Adrenal gland (tissue), 9 donors: ENCODE measurements at regions not wholly inside any gene's neighbourhood (a gene's known extent, or its start where the extent isn't known, plus 50 kb on each side); places are given as distances from the start of the nearest gene placed in this dataset.

Experiments
- DNase-seq, 7 donors: peaks; one replicate each; pipeline ENCODE4 v3.0.0-alpha.2; 2019 to 2020
- H3K27ac ChIP-seq, 5 donors: fragments of 200-600 bp; sonication (generic) in 4 of 5; 1 replicate in 3 of 5; 2 replicates in 2 of 5; pipeline versions ENCODE4 v1.5.1 to v1.8.0; 2016 to 2020; ENCODE audit warnings: mild to moderate bottlenecking in 1 of 5
- H3K27me3 ChIP-seq: fragments of 200-600 bp; 2 replicates; pipeline ENCODE4 v1.8.0; 2021
- H3K36me3 ChIP-seq, 2 donors: fragments of 200-600 bp; replicated peaks in 1 of 2; 1 replicate in 1 of 2; 2 replicates in 1 of 2; pipeline versions ENCODE4 v1.5.1 to v1.8.0; 2018 to 2022
- H3K4me1 ChIP-seq, 2 donors: fragments of 200-600 bp; replicated peaks in 1 of 2; 1 replicate in 1 of 2; 2 replicates in 1 of 2; pipeline versions ENCODE4 v1.5.1 to v1.8.0; 2018 to 2021
- H3K4me3 ChIP-seq, 4 donors: fragments of 200-600 bp; sonication (generic) in 3 of 4; one replicate each; pipeline ENCODE4 v1.5.1; 2016 to 2018
- H3K9me3 ChIP-seq, 3 donors: fragments of 200-600 bp; sonication (generic) in 1 of 3; replicated peaks in 1 of 3; 1 replicate in 2 of 3; 2 replicates in 1 of 3; pipeline versions ENCODE4 v1.5.1 to v1.8.0; 2016 to 2021
- CTCF ChIP-seq, 6 experiments: fragments of 450-650 bp in 4 of 6; fragments of 200-600 bp in 2 of 6; sonication (generic) in 1 of 6; IDR thresholded peaks; 1 replicate in 5 of 6; 2 replicates in 1 of 6; pipeline versions ENCODE4 v1.5.1 to v1.8.0; 2016 to 2021; ENCODE audit warnings: antibody characterized with exemption in 6 of 6, mild to moderate bottlenecking in 2 of 6, moderate library complexity in 1 of 6
- POLR2A ChIP-seq, 2 donors: fragments of 450-650 bp; IDR thresholded peaks; one replicate each; pipeline ENCODE4 v1.6.1; 2017; ENCODE audit warnings: antibody characterized with exemption in 2 of 2, mild to moderate bottlenecking in 2 of 2, moderate library complexity in 1 of 2
- WGBS, 4 donors: extraction: QIAGEN DNeasy Blood & Tissue Kit in 2 of 4; methylation state at CpG; one replicate each; pipeline versions ENCODE4 v1.1.5 to v1.1.7; 2013 to 2017; 5-methylcytosine and 5-hydroxymethylcytosine counted together
- intact Hi-C, 2 donors: fragments of 100-400 bp; cut with DNase I; formaldehyde crosslinking; loops; one replicate each; pipeline versions ENCODE4 v1.14.1 to v1.15.0; 2022 to 2023
- donor health status: healthy with polysubstance abuse.
- donor health status: Bipolar disorder and iron deficiency.
- donor health status: DM: yes; HTN: yes; CAD: no.
- donor health status: DM: no; HTN: no; CAD: no.
- donor health status: DM: no; HTN: no; CAD: no.

- Histone ChIP-seq H3K27ac (no peak overlapping the region), H3K27me3 (no peaks in the 10 kb centered on the region), H3K9me3 (peaks cover 0 to 4% (median 0%) of the 10 kb centered on the region in 3 donors), H3K4me3 (no peak overlapping the region), H3K36me3 (no peaks in the 10 kb centered on the region), H3K4me1 (no peaks in the 10 kb centered on the region)
- no peak for DNase-seq
- intact Hi-C loops, result no loop called here
- TF ChIP-seq CTCF (IDR thresholded peaks at IDR 0.05) (no peak), POLR2A (IDR thresholded peaks at IDR 0.05) (no peak)
These were observed 828.4 kb upstream of the ATXN8OS start for GRCh38 chr13:69279213-69279612.

GRCh38 chr13:69274231-69274630 lies 833.4 kb upstream of the ATXN8OS start:
- Histone ChIP-seq H3K27ac (no peak overlapping the region), H3K4me1 (no peaks in the 10 kb centered on the region), H3K27me3 (no peaks in the 10 kb centered on the region), H3K4me3 (no peak overlapping the region), H3K9me3 (peaks cover 0 to 3% (median 0%) of the 10 kb centered on the region in 3 donors), H3K36me3 (no peaks in the 10 kb centered on the region)
- DNase-seq, result no peak
- WGBS, 4 donors, result 50 to 79% (median 56%) methylated on average over 1 of the region's 1 CpG
- intact Hi-C loops, result no loop called here
- TF ChIP-seq POLR2A (IDR thresholded peaks at IDR 0.05), result no peak
- TF ChIP-seq CTCF (IDR thresholded peaks at IDR 0.05), result no peak

- no peaks in the 10 kb centered on the region for H3K36me3 ChIP-seq
- no peaks in the 10 kb centered on the region for H3K4me1 ChIP-seq
- WGBS, 4 donors, result 78 to 93% (median 78%) methylated on average over 3 to 5 of the region's 5 CpGs
- TF ChIP-seq POLR2A (IDR thresholded peaks at IDR 0.05), result no peak
- TF ChIP-seq CTCF (IDR thresholded peaks at IDR 0.05), result no peak
- no peak overlapping the region for H3K4me3 ChIP-seq
- DNase-seq, result no peak
- no peaks in the 10 kb centered on the region for H3K27me3 ChIP-seq
- H3K27ac ChIP-seq, result no peak overlapping the region
- H3K9me3 ChIP-seq, result no peaks in the 10 kb centered on the region
- intact Hi-C loops, result no loop called here
These were observed 843.0 kb upstream of the ATXN8OS start for GRCh38 chr13:69264362-69265334.

- Histone ChIP-seq H3K4me3 (no peak overlapping the region), H3K9me3 (no peaks in the 10 kb centered on the region), H3K27me3 (no peaks in the 10 kb centered on the region), H3K4me1 (no peaks in the 10 kb centered on the region), H3K36me3 (no peaks in the 10 kb centered on the region), H3K27ac (no peak overlapping the region)
- DNase-seq, result no peak
- intact Hi-C loops, result no loop called here
- WGBS, 4 donors, result 70 to 89% (median 79%) methylated on average over 1 of the region's 1 CpG
- no peak for TF ChIP-seq CTCF (IDR thresholded peaks at IDR 0.05)
- TF ChIP-seq POLR2A (IDR thresholded peaks at IDR 0.05), result no peak
These were observed 864.3 kb upstream of the ATXN8OS start for GRCh38 chr13:69243366-69243765.
